ENCODE measurements at regions not wholly inside any gene's neighbourhood (a gene's known extent, or its start where the extent isn't known, plus 50 kb on each side); places are given as distances from the start of the nearest gene placed in this dataset.
"Not testable (repeated sequence)": the region's sequence is repeated elsewhere in the genome, so short reads cannot be mapped to it uniquely, and the experiment has no call there.

DNA sequence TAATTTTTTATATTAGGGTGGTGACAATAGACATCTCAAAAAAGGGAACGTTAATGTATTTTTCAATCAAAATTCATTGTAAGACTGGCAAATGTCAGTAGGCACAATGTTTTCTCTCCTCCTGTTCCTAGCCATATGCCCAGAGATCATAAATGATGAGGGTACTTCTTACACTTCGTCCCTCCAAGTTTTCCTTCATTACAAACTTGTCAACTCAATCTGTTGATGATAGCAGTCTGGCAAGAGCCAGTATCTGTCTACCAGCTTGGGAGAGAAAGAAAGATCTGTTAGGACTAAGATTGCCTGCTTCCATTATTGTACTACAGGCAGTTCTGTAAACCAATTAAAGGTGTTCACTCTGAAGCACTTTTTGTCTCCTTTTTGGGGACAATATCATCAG is 130.9 kb upstream of the DAAM1 start (continued):
- TF ChIP-seq RBBP5 (IDR thresholded peaks at IDR 0.05; ENCODE audit: borderline replicate concordance, low read depth, low read length) (no peak), NANOG (IDR thresholded peaks at IDR 0.05; ENCODE audit: insufficient read depth, low read depth, low read length, poor library complexity, severe bottlenecking) (no peak), CTBP2 (IDR thresholded peaks at IDR 0.05; ENCODE audit: borderline replicate concordance, insufficient read depth, insufficient read length, low read length) (no peak), FOSL1 (IDR thresholded peaks at IDR 0.05; ENCODE audit: insufficient read depth, low read depth, low read length) (no peak)
- TF ChIP-seq, protein P1, sequence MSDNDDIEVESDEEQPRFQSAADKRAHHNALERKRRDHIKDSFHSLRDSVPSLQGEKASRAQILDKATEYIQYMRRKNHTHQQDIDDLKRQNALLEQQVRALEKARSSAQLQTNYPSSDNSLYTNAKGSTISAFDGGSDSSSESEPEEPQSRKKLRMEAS (IDR thresholded peaks at IDR 0.05): no peak

GRCh38 chr14:59058776-59059175 is 129.7 kb upstream of the DAAM1 start:
- H3K9me3 ChIP-seq (ENCODE audit: insufficient read depth in 2 of 2, low read depth in 1 of 2, low read length in 1 of 2); H4K5ac ChIP-seq (ENCODE audit: insufficient read length, low read depth, low read length); H4K8ac ChIP-seq (ENCODE audit: extremely low read depth, insufficient read depth, low read length); H3K27ac ChIP-seq (ENCODE audit: low read depth, low read length); H4K91ac ChIP-seq (replicated peaks; ENCODE audit: insufficient read length, low read length); DNase-seq (ENCODE audit: low read depth in 1 of 2, low spot score in 2 of 2); H3K18ac ChIP-seq (ENCODE audit: extremely low read depth, low read length); FAIRE-seq; POLR2A ChIA-PET (ENCODE audit: partially characterized antibody); H2BK12ac ChIP-seq (ENCODE audit: low read depth, low read length); H3K4me3 ChIP-seq (ENCODE audit: extremely low read depth in 1 of 4, insufficient read depth in 2 of 4, low read depth in 3 of 4, low read length in 4 of 4); H2BK20ac ChIP-seq (ENCODE audit: low read length); H2BK15ac ChIP-seq (ENCODE audit: low read length); H3K4ac ChIP-seq (replicated peaks; ENCODE audit: insufficient read length, low read depth, low read length); H3K79me1 ChIP-seq (ENCODE audit: low read depth, low read length); H3K4me1 ChIP-seq (replicated peaks in 1 of 4; ENCODE audit: control insufficient read depth in 3 of 4, insufficient read depth in 4 of 4, low read length in 3 of 4); H3K23ac ChIP-seq (ENCODE audit: insufficient read length); H3K4me2 ChIP-seq (ENCODE audit: insufficient read depth in 1 of 2, low read depth in 2 of 2, low read length in 2 of 2); H3K23me2 ChIP-seq (ENCODE audit: low read depth, low read length); H2BK5ac ChIP-seq (ENCODE audit: low read depth, low read length); H3K27me3 ChIP-seq (replicated peaks in 1 of 4; ENCODE audit: control insufficient read depth in 3 of 4, extremely low read depth in 1 of 4, insufficient read depth in 3 of 4, low read length in 3 of 4); H2AFZ ChIP-seq (ENCODE audit: low read length); CTCF ChIA-PET (ENCODE audit: partially characterized antibody); H4K20me1 ChIP-seq (replicated peaks in 1 of 2; ENCODE audit: control insufficient read depth in 1 of 2, insufficient read depth in 2 of 2, low read length in 2 of 2); H3K14ac ChIP-seq (ENCODE audit: insufficient read length); H3K9ac ChIP-seq (replicated peaks in 1 of 4; ENCODE audit: extremely low read depth in 1 of 4, low read depth in 3 of 4, low read length in 3 of 4); H2AK5ac ChIP-seq (ENCODE audit: low read depth, low read length); H2BK120ac ChIP-seq (replicated peaks; ENCODE audit: low read depth, low read length); H3K79me2 ChIP-seq (ENCODE audit: control insufficient read depth in 1 of 2, insufficient read depth in 2 of 2, low read length in 2 of 2); H3K36me3 ChIP-seq (ENCODE audit: control insufficient read depth in 2 of 4, insufficient read depth in 4 of 4, low read length in 3 of 4); H3K56ac ChIP-seq (replicated peaks; ENCODE audit: insufficient read length, low read depth, low read length): not testable (repeated sequence)
- 93% methylated on average over 11 of the region's 30 CpGs; no CpG with 5 or more reads in 1 of the 2 experiments for WGBS, 2 experiments (ENCODE audit: extremely low coverage in 1 of 2, insufficient coverage in 1 of 2, insufficient read length in 1 of 2, insufficient replicate concordance in 2 of 2, low coverage in 1 of 2, low lambda C conversion rate in 2 of 2, missing lambda C conversion rate in 1 of 2)
